Right lobe of liver (tissue), 6 donors: ENCODE measurements at regions not wholly inside any gene's neighbourhood (a gene's known extent, or its start where the extent isn't known, plus 50 kb on each side); places are given as distances from the start of the nearest gene placed in this dataset.

Experiments used
- ATAC-seq, 4 donors: fragments of 200-7000 bp; cut with Tn5 transposase; one replicate each; pipeline ENCODE4 v1.9.1; 2020; ENCODE audit warnings: mild to moderate bottlenecking in 4 of 4, moderate library complexity in 4 of 4
- DNase-seq, 3 donors: peaks; one replicate each; pipeline ENCODE4 v3.0.0-alpha.2; 2020
- H3K27ac ChIP-seq, 3 donors: fragments of 200-600 bp; one replicate each; pipeline ENCODE4 v1.8.0; 2022
- H3K27me3 ChIP-seq, 2 donors: fragments of 200-600 bp; one replicate each; pipeline ENCODE4 v1.8.0; 2022
- H3K36me3 ChIP-seq, 4 donors: fragments of 200-600 bp; sonication (generic) in 1 of 4; one replicate each; pipeline versions ENCODE4 v1.5.1 to v1.8.0; 2017 to 2022; ENCODE audit warnings: control low read depth in 1 of 4
- H3K4me1 ChIP-seq, 4 donors: fragments of 200-600 bp; sonication (generic) in 1 of 4; one replicate each; pipeline versions ENCODE4 v1.5.1 to v1.8.0; 2017 to 2022; ENCODE audit warnings: control low read depth in 1 of 4
- H3K4me3 ChIP-seq, 3 donors: fragments of 200-600 bp; one replicate each; pipeline ENCODE4 v1.8.0; 2022
- H3K9me3 ChIP-seq, 4 donors: fragments of 200-600 bp; sonication (generic) in 1 of 4; one replicate each; pipeline versions ENCODE4 v1.5.1 to v1.8.0; 2017 to 2022; ENCODE audit warnings: control low read depth in 1 of 4
- POLR2A ChIP-seq: fragments of 450-650 bp; IDR thresholded peaks from one replicate; pipeline ENCODE4 v1.6.1; 2017; ENCODE audit warnings: antibody characterized with exemption, mild to moderate bottlenecking
- WGBS: methylation state at CpG from one replicate; pipeline ENCODE4 v1.1.6; 2018; ENCODE audit warnings: low coverage, low lambda C conversion rate; ENCODE audit not compliant: insufficient coverage; ENCODE audit errors: missing lambda C conversion rate; 5-methylcytosine and 5-hydroxymethylcytosine counted together
- intact Hi-C, 2 donors: fragments of 100-400 bp; cut with DNase I; formaldehyde crosslinking; loops; one replicate each; pipeline versions ENCODE4 v1.11.2 to v1.14.1; 2022
- TF ChIP-seq, protein P1 (sequence below), 4 donors: fragments of 200-600 bp in 3 of 4; fragments of 450-650 bp in 1 of 4; IDR thresholded peaks; one replicate each; pipeline versions ENCODE4 v1.5.1 to v1.8.0; 2016 to 2022; ENCODE audit warnings: antibody characterized with exemption in 4 of 4, mild to moderate bottlenecking in 2 of 4
- donor health status: DM: no; HTN: yes; CAD: no.
- donor health status: DM: no; HTN: no; CAD: no.
- donor health status: DM: no; HTN: no; CAD: no.
- donor health status: DM: no; HTN: yes; CAD: no.
- donor health status: DM: no; HTN: yes; CAD: no.

DNA sequence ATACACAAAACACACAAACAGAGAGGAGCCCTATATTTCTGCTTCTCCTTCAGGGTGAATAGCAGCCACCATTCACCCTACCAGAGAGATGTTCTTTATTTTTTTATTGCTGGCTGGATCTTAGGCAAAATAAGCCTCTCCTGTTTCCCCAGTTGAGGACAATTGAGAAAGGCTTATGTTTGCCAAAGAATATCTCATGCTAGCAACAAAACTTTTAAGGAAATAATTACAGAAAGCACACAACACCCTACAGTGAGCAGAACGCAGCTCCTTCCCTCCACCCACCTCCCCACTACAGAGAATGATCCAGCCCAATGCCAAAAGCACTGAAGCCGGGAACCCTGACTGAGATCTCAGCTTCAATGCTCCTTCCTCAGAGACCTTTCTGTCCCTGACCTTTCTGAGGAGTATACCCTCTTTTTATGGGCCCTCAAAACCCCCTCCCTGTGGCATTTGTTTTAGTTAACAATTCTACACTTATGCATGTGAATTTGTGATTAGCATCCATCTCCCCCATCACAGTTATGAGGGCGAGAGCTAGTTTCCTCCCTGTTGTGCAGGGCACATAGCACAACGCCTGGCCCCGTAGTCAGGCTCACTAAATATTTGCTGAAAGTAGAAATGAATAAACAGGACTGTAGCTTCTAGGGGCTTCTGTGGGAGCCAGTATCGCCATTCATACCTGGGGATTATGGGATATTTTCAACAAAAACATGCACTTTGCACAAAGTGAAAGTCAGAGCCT lies 491.6 kb upstream of the CDH4 start:
- H3K27ac ChIP-seq: no peak overlapping the region
- TF ChIP-seq POLR2A: no peak
- TF ChIP-seq, protein P1, sequence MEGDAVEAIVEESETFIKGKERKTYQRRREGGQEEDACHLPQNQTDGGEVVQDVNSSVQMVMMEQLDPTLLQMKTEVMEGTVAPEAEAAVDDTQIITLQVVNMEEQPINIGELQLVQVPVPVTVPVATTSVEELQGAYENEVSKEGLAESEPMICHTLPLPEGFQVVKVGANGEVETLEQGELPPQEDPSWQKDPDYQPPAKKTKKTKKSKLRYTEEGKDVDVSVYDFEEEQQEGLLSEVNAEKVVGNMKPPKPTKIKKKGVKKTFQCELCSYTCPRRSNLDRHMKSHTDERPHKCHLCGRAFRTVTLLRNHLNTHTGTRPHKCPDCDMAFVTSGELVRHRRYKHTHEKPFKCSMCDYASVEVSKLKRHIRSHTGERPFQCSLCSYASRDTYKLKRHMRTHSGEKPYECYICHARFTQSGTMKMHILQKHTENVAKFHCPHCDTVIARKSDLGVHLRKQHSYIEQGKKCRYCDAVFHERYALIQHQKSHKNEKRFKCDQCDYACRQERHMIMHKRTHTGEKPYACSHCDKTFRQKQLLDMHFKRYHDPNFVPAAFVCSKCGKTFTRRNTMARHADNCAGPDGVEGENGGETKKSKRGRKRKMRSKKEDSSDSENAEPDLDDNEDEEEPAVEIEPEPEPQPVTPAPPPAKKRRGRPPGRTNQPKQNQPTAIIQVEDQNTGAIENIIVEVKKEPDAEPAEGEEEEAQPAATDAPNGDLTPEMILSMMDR (IDR thresholded peaks at IDR 0.05): no peak
- H3K9me3 ChIP-seq: no peaks in the 10 kb centered on the region
- H3K27me3 ChIP-seq: no peaks in the 10 kb centered on the region
- 29% methylated on average over 4 of the region's 6 CpGs for WGBS
- no peaks in the 10 kb centered on the region for H3K4me1 ChIP-seq
- ATAC-seq (no peak), DNase-seq (no peak)
- intact Hi-C loops: no loop called here
- no peak overlapping the region for H3K4me3 ChIP-seq
- no peaks in the 10 kb centered on the region for H3K36me3 ChIP-seq

DNA sequence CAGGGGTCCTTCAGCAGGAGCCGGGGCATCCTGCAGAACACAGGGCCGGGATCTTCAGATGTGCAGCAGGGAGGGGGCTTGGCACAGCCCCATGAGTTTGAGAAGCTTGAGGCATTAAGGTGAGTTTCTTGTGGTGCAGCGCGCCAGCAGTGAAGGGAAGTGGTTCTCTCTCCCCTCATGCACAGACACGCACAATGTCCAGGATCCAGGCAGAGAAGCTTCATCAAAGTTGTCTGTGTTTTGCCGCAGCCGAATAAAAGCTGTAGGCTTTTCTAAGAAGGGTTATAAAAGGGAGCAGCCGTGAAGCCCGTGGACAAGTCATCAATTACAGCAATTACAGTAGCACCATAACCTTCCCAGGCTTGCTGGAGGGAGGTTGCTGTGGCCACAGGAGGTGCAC lies 491.0 kb upstream of the CDH4 start:
- H3K36me3 ChIP-seq: no peaks in the 10 kb centered on the region
- no peak overlapping the region for H3K27ac ChIP-seq
- no peaks in the 10 kb centered on the region for H3K4me1 ChIP-seq
- intact Hi-C loops: no loop called here
- H3K27me3 ChIP-seq: no peaks in the 10 kb centered on the region
- ATAC-seq (no peak), DNase-seq (no peak)
- no peak for TF ChIP-seq POLR2A
- TF ChIP-seq, protein P1 (IDR thresholded peaks at IDR 0.05): no peak
- no peak overlapping the region for H3K4me3 ChIP-seq
- H3K9me3 ChIP-seq: no peaks in the 10 kb centered on the region
- 68% methylated on average over 4 of the region's 9 CpGs for WGBS

DNA sequence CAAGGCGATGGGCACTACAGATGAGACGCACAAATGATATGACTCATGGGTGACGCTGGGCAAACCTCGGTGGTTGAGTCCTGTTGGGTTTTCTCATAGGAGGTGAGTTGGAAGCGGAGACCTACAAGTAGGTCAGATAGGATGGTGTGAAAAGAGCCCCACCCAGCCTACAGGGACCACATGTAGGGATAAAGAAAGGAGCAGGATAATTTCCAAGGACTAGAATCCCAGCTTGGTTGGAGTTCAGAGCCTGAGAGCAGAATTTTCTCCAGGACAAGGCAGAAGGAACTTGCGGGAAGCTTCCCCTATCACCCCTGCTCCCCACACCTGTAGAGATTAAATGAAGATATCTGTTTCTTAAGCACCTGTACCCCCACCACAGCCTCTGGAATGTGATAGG lies 489.7 kb upstream of the CDH4 start:
- Histone ChIP-seq H3K4me1 (no peaks in the 10 kb centered on the region), H3K9me3 (no peaks in the 10 kb centered on the region), H3K36me3 (no peaks in the 10 kb centered on the region), H3K27me3 (no peaks in the 10 kb centered on the region), H3K4me3 (no peak overlapping the region), H3K27ac (no peak overlapping the region)
- no peak for DNase-seq
- ATAC-seq: no peak
- intact Hi-C loops: no loop called here
- 78% methylated on average over 6 of the region's 6 CpGs for WGBS
- no peak for TF ChIP-seq POLR2A
- TF ChIP-seq, protein P1 (IDR thresholded peaks at IDR 0.05): no peak

DNA sequence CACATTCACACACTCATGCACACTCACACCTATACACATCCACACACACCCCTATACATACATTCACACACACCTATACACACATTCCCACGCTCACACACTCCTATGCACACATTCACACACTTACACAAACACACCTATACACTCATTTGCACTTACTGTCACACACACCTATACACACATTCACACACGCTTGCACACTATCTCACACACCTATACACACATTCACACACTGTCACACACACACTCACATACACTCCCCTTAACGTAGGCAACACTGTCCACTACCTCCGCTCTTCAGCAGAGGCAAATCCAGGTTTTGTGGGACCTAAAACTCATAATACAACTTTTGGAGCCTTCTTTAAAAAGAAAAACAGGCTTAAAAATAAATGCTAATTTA lies 487.7 kb upstream of the CDH4 start:
- no peak for TF ChIP-seq POLR2A
- TF ChIP-seq, protein P1 (IDR thresholded peaks at IDR 0.05): no peak
- H3K4me3 ChIP-seq: no peak overlapping the region
- intact Hi-C loops: no loop called here

More for the DNA sequence above, 487.7 kb upstream of the CDH4 start:
- 60% methylated on average over 4 of the region's 4 CpGs for WGBS
- H3K27me3 ChIP-seq: no peaks in the 10 kb centered on the region
- H3K36me3 ChIP-seq: no peaks in the 10 kb centered on the region
- H3K4me1 ChIP-seq: no peaks in the 10 kb centered on the region
- DNase-seq: no peak
- H3K9me3 ChIP-seq: no peaks in the 10 kb centered on the region
- ATAC-seq: no peak
- H3K27ac ChIP-seq: no peak overlapping the region
